ENCODE measurements at regions not wholly inside any gene's neighbourhood (a gene's known extent, or its start where the extent isn't known, plus 50 kb on each side); places are given as distances from the start of the nearest gene placed in this dataset.

- Histone ChIP-seq H3K27ac (no peak overlapping the region), H3K36me3 (no peaks in the 10 kb centered on the region), H3K4me1 (ENCODE audit: low read depth) (no peaks in the 10 kb centered on the region), H3K4me3 (no peak overlapping the region), H3K27me3 (no peaks in the 10 kb centered on the region), H3K9me3 (ENCODE audit: low read depth) (no peaks in the 10 kb centered on the region)
- no peak for TF ChIP-seq CTCF (IDR thresholded peaks at IDR 0.05; ENCODE audit: low read depth, low read length)
- DNase-seq (ENCODE audit: low read depth in 1 of 2, low spot score in 1 of 2) = no peak
Measured at GRCh38 chr20:52482044-52482443, 290.5 kb upstream of the ZFP64 start.

DNA sequence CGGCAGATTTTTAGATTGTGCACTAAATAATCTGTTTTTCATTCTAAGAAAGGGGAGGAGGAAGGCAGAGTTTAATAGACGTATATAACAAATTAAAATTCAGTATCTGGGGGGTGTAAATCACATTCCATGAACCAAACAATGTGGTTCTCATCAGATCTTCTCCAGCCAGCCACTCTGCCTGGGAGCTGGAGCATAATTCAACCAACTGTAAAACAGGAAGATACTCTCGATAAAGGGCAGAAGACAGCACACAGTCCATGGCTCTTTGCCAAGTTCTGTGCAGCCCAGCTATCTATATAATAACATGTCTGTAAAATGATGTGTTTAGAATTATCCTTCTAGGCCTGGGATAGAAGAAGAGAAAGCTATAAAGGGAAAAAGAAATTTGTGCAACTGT lies 289.9 kb upstream of the ZFP64 start:
- no peaks in the 10 kb centered on the region for H3K36me3 ChIP-seq
- TF ChIP-seq CTCF (IDR thresholded peaks at IDR 0.05; ENCODE audit: low read depth, low read length) = no peak
- H3K27me3 ChIP-seq = no peaks in the 10 kb centered on the region
- no peak overlapping the region for H3K4me3 ChIP-seq
- H3K9me3 ChIP-seq (ENCODE audit: low read depth) = no peaks in the 10 kb centered on the region
- H3K4me1 ChIP-seq (ENCODE audit: low read depth) = no peaks in the 10 kb centered on the region
- no peak overlapping the region for H3K27ac ChIP-seq
- DNase-seq (ENCODE audit: low read depth in 1 of 2, low spot score in 1 of 2) = peak in 1 of 2 donors; percentile 55

- Histone ChIP-seq H3K4me3 (no peak overlapping the region), H3K9me3 (ENCODE audit: low read depth) (no peaks in the 10 kb centered on the region), H3K27ac (no peak overlapping the region), H3K4me1 (ENCODE audit: low read depth) (no peaks in the 10 kb centered on the region), H3K27me3 (no peaks in the 10 kb centered on the region), H3K36me3 (no peaks in the 10 kb centered on the region)
- no peak for DNase-seq (ENCODE audit: low read depth in 1 of 2, low spot score in 1 of 2)
- TF ChIP-seq CTCF (IDR thresholded peaks at IDR 0.05; ENCODE audit: low read depth, low read length) = no peak
Measured at GRCh38 chr20:52476074-52476750, 284.6 kb upstream of the ZFP64 start.

DNA sequence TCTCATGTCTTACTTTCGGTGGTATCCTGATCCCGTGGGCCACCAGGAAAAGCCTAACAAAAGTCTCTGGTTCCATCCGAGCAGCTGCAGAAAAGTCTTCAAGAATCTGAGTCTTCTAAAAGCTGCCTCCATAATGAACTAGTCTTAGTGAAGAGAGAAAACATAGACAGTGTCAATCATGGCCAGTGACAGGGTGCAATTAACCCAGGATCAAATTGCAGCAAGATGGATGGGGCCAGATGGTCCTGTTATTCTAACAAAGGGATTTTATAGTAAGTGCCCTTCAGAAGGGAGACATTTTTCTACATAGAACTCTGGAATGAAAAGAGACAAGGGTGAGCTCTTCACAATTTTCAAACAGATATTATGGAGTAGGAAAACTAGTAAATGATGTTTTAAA lies 281.6 kb upstream of the ZFP64 start:
- Histone ChIP-seq H3K9me3 (ENCODE audit: low read depth) (no peaks in the 10 kb centered on the region), H3K36me3 (no peaks in the 10 kb centered on the region), H3K27ac (no peak overlapping the region), H3K27me3 (no peaks in the 10 kb centered on the region), H3K4me3 (no peak overlapping the region), H3K4me1 (ENCODE audit: low read depth) (no peaks in the 10 kb centered on the region)
- no peak for DNase-seq (ENCODE audit: low read depth in 1 of 2, low spot score in 1 of 2)
- TF ChIP-seq CTCF (IDR thresholded peaks at IDR 0.05; ENCODE audit: low read depth, low read length) = no peak

- no peaks in the 10 kb centered on the region for H3K9me3 ChIP-seq (ENCODE audit: low read depth)
- no peaks in the 10 kb centered on the region for H3K36me3 ChIP-seq
- no peaks in the 10 kb centered on the region for H3K4me1 ChIP-seq (ENCODE audit: low read depth)
- H3K27me3 ChIP-seq = no peaks in the 10 kb centered on the region
- H3K4me3 ChIP-seq = no peak overlapping the region
- H3K27ac ChIP-seq = no peak overlapping the region
- TF ChIP-seq CTCF (IDR thresholded peaks at IDR 0.05; ENCODE audit: low read depth, low read length) = no peak
- no peak for DNase-seq (ENCODE audit: low read depth in 1 of 2, low spot score in 1 of 2)
Measured at GRCh38 chr20:52470561-52470960, 279.0 kb upstream of the ZFP64 start.

Measured in cardiac muscle cell (in vitro differentiated cells and primary cell).